GM18505 (cell line): ENCODE measurements at regions not wholly inside any gene's neighbourhood (a gene's known extent, or its start where the extent isn't known, plus 50 kb on each side); places are given as distances from the start of the nearest gene placed in this dataset.

ENCODE experiments used
- ATAC-seq: cut with Tn5 transposase; IDR thresholded peaks from one replicate; pipeline ENCODE4 v1.9.1; 2021; ENCODE audit not compliant: unreplicated experiment
- POLR2A ChIP-seq: IDR thresholded peaks from 4 replicates; pipeline ENCODE4 v1.6.1; 2011; ENCODE audit warnings: borderline replicate concordance; ENCODE audit not compliant: insufficient read depth, insufficient read length; ENCODE audit errors: extremely low read depth

DNA sequence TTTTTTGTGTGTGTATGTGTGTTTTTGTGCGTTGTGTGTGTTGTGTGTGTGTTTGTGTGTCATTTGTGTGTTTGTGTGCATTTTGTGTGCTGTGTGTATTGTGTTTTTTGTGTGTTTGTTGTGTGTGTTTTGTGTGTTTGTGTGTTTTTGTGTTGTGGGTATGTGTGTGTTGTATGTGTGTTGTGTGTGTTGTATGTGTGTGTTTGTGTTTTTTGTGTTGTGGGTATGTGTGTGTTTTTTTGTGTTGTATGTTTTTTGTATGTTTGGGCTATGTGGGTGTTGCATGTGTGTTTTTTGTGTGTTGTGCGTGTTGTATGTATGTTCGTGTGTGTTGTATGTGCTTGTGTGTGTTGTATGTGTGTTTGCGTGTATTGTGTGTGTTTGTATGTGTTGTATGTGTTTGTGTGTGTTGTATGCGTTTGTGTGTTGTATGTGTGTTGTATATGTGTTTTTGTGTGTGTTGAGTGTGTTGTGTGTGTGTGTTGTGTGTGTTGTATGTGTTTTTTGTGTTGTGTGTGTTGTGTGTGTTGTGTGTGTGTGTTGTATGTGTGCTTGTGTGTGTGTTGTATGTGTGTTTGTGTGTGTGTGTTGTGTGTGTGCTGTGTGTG is 275.3 kb downstream of the HRH4 start:
- ATAC-seq, result no peak
- no peak for TF ChIP-seq POLR2A

DNA sequence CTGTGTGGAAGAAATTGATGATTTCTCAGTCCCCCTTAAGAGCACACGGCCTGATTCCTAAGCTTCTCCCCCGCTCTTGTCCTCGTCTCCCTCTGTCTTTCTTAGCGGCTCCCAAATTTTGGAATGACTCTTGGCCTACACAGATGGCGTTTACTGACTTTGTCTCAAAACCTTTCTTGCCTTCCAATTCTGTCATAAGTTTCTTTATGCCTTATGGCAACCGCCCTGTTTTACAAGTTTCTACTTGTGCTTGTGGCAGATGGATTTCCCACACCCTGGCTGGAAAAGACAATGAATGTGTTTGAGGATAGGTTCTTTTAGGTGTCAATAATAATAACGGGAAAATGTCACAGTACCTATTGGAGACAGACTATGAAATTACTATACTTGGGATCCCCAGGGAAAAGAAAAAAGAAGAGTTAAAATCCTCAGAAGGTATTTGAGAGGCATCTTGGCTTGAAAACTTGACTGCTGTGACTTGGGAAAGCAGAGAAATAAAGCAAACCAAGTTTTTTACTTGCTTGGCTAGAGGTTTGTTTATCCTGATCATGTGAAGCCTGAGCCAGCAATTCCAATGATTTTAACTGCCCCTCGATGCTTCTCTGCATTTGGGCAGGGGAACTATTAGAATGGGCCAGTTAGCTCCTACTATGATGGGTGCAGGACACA is 276.4 kb downstream of the HRH4 start:
- no peak for TF ChIP-seq POLR2A
- no peak for ATAC-seq

DNA sequence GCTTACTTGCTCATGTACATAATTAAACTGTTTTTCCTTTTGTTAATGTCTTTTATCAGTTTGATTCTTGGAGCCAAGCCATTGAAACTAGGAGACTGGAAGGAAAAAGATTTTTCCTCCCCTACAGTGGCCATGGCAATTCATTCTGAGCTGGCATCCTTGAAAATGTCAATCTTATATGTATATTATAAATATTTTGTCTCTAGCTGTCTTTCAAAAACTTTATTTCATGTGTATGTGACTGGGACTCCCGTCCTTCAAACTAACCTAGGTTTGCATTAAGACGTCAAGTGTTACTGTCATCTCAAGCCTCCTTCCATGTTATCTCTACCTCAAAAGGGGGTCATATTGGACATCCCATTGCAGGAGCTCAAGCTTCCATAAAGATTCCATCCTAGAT is 280.4 kb downstream of the HRH4 start:
- no peak for TF ChIP-seq POLR2A
- no peak for ATAC-seq

DNA sequence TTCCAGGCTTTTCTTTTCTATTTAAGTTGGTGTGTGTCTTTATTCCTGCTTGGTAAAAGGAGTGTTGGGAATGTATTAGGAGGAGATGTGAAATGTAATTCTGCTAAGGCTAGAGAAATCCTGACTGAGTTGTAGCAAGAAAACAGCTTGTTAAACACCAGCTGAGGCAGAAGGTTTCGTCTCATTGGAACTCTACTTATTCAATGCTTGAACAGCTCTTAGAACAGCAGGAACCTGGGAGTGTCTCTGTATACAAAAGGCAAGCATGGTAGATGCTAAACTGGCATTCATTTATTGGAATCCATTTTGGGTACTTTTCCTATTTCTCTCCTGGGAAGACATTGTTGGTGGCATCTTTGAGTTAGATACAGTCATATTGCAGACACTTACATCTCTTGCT is 280.9 kb downstream of the HRH4 start:
- TF ChIP-seq POLR2A, result no peak
- ATAC-seq, result no peak

DNA sequence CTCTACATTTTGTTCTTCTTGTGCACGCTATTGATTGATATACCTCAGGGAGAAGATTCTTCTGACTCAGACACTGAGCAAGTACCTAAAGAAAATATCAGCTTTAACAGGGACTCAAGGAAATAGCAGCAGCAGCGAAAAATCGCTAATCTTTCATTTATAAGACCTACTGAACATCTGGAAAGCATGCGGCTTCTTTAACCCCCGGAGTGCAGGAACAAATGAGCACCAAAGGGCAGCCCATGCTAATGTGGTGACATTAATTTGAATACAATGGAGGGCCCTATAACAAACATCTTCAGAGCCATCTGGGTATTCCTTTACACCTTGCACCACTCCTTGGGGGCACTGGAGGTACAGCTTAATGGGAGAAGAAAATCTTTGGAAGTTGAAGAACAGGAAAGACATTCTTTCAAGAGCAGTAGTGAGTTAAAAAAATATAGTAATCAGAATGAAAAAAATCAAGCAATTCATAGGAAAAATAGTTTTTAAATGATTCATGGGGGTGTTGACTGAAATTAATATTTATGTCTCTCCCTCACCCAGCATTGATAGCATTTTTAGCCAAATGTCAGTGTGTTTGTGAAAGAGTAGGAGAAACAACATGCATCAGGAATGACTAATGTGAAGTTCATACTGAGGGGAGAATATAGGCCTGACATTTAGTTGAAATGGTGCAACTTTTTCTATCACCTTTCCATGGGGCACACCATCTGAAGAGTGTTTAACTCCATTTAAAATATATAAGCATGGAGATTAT is 281.7 kb downstream of the HRH4 start:
- no peak for TF ChIP-seq POLR2A
- no peak for ATAC-seq

DNA sequence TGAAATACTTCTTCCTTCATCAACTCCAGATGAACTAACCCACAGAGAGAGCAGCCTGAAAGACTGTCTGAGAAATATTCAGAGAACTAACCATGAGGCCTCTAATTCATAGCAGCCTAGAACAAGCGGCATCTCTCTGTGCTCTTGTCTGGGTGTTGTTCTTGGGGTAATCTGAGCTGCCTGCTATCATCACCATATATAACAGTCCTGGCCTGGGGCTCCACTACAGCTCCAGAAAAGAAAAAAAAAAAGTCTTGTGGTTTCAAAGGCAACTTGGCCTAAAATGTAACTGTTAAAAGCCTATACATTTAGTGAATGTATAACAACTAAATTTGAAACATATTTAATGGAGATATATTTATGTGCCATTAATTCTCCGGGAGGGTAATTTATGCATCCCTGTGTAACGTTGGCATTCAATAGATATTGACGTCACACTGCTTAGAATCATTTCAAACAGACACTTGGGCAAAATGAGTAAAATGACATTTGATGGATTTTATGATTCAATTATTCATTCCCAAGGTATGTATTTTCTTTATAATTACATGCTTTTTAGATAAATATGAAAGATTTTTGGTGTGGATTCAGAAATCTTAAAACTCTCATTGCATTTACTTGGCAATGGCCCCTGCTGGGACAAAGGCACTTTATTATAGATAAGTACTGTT is 294.3 kb downstream of the HRH4 start:
- TF ChIP-seq POLR2A, result no peak
- ATAC-seq, result no peak

DNA sequence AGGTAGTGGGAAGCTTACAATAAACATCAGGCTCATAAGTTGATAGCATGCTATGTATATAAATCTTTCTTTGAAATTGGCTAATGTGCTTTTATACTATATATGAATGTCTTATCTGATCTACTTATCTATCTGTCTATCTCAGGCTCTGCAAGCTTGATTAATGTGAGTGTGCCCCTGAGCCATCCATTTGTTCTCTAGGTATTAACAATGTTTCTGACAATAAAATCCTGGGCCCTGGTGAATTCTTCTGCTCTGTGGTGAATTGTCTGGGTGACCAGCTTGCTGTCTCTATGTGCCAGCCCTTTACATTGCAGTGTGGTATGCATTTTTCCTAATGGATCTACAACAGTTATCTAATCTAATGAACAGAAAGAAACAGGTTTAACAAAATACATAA is 295.9 kb downstream of the HRH4 start:
- no peak for TF ChIP-seq POLR2A
- ATAC-seq, result no peak

DNA sequence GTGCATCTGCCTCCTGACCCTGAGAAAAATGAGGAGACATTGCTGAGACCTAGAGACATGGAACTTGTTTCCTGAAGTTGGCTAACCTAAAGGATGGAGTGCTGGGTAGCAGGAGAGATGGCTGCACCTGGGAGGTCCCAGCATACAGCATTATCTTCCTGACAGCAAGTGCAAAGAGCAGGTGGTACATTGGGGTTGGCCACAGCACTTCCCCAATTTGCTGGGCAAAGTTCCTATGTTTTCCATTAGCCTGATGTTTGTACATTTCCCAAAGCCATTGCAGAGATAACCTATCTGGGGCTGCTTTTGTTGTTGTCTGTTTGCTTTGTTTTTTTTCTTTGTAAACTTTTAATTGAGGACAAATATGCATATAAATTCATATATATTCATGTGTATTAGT is 296.7 kb downstream of the HRH4 start:
- ATAC-seq, result no peak
- no peak for TF ChIP-seq POLR2A

DNA sequence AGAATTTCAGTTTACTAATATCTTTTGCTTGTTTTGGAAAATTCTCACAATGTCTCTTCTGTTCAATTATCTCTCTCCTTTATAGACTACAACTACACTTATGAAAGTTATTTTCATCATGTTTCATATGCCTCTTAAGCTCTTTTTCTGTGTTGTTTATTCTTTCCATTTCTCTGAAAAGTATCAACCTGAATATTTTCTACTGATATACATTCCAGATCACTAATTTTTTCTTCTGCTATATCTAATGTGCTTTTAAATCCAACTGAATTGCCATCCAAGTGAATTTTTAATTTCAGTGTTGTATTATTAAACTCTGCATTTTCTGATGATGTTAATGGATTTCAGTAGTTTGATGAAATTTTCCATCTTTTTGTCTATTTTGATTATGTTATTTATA is 301.3 kb downstream of the HRH4 start:
- no peak for TF ChIP-seq POLR2A
- ATAC-seq, result no peak

DNA sequence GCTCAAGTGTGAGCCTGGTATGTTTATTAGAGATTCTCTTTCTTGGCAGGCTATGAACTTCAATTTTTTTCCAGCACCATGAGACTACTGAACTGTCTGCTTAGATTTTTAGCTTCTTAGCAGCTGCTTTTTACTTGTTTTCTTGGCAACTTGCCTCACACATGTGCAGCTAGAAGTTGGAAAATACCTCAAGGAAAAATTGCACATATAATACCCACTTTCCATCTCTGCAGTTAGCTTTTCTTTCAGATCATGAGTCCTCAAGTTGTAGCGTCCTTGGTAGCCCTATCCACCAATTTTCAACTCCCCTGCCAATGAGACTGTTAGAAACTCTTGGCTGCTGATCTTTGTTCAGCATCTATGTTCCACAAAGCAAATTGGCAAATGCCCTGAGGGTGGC is 302.1 kb downstream of the HRH4 start:
- no peak for TF ChIP-seq POLR2A
- ATAC-seq, result no peak

DNA sequence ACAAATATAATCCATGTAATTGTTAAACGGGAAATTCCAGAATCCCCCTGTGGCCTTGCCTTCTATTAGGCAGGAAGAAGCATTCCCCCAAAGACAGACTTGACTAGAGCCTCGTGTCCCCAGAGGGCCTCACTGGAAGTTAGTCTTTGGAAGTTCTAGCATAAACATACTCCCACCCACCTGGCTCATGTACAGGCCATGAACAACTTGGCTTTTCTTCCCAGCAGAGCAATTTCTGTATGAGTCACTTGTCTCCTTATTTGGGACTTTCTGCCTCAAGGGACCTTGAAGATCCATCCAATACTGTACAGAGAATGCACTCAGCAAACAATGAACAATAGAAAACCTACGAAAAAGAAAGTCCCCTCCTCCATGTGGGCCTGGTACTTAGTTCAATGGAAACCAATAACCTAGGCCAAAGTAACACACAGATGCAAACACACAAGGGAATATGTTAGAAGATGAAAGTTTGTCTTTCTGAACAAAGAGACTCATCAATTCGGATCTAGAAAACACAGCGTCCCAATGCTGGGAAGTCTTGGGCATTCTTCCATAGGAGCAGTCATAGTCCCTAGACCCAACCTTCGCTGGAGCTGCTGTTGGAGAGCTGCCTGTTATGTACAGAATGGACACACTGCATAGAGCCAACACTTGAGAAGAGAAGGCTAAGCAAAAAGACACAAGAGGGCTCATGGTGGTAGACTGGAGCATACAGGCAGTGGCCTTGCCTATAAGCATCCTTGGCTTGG is 303.5 kb downstream of the HRH4 start:
- no peak for TF ChIP-seq POLR2A
- ATAC-seq, result no peak

DNA sequence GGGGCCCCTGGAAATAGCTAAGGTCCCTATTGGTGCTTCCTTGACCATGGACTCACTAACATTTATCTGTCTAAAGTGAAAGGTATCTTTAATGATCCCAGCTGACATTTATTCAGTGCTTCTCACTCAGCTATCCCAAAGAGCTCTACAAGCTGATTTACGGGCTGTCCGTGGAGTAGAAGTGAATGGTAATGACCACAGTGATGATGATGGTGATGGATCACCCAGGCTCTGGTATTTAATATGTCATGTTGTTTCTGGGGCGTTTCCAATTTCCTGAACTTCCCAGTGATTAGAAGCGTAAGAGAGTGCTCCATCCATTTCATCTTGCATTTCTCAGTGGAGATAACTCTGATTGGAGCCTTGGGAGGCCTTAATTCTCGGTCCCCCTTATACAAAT is 304.3 kb downstream of the HRH4 start:
- TF ChIP-seq POLR2A, result no peak
- ATAC-seq, result no peak

DNA sequence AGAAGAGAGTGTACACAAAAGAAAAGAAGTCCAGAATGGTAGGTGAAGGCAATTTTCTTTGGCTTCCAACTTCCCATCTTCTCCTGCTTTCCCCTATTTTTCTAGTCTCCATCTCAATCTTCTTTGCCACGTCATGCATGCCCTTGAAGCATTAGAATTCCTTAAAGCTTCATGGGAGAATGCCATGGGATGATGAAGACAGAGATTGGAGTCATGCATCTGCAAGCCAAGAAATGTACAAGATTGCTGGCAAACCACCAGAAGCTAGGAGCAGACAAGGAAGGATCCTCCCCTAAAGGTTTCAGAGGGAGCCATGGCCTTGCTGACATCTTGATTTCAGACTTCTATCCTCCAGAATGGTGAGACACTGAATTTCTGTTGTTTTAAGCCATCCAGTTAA is 305.9 kb downstream of the HRH4 start:
- no peak for TF ChIP-seq POLR2A
- ATAC-seq, result no peak
